KMS-11 (cell line): ENCODE measurements at regions not wholly inside any gene's neighbourhood (a gene's known extent, or its start where the extent isn't known, plus 50 kb on each side); places are given as distances from the start of the nearest gene placed in this dataset.
A peak's percentile ranks its signal among the peaks of the same experiment; 100 is the strongest.

Source experiments
- H2AFZ ChIP-seq: fragments of 200-600 bp; sonication (generic); 2 replicates; pipeline ENCODE4 v1.6.1; 2016; ENCODE audit warnings: antibody characterized with exemption, mixed run types, low read depth
- H3K27ac ChIP-seq: fragments of 200-600 bp; sonication (generic); 2 replicates; pipeline ENCODE4 v1.6.1; 2016; ENCODE audit warnings: mild to moderate bottlenecking, mixed run types
- H3K27me3 ChIP-seq: fragments of 200-600 bp; sonication (generic); 2 replicates; pipeline ENCODE4 v1.6.1; 2017; ENCODE audit warnings: mild to moderate bottlenecking, low read depth, mixed run types, moderate library complexity; ENCODE audit not compliant: insufficient read depth
- H3K36me3 ChIP-seq: fragments of 200-600 bp; sonication (generic); 2 replicates; pipeline ENCODE4 v1.6.1; 2017; ENCODE audit warnings: mild to moderate bottlenecking, mixed run types; ENCODE audit not compliant: insufficient read depth
- H3K4me1 ChIP-seq: fragments of 200-600 bp; sonication (generic); 2 replicates; pipeline ENCODE4 v1.6.1; 2016; ENCODE audit warnings: mild to moderate bottlenecking, low read depth, mixed run types; ENCODE audit not compliant: poor library complexity, severe bottlenecking
- H3K4me2 ChIP-seq: fragments of 200-600 bp; sonication (generic); 2 replicates; pipeline ENCODE4 v1.7.0; 2016; ENCODE audit warnings: mild to moderate bottlenecking, mixed run types
- H3K4me3 ChIP-seq: fragments of 200-600 bp; sonication (generic); IDR thresholded peaks from 2 replicates; pipeline ENCODE4 v1.6.1; 2017; ENCODE audit warnings: low read depth, low read length, mixed read lengths; ENCODE audit not compliant: insufficient read depth
- H3K79me2 ChIP-seq: fragments of 200-600 bp; sonication (generic); 2 replicates; pipeline ENCODE4 v1.6.1; 2016; ENCODE audit warnings: low read depth, mixed run types; ENCODE audit not compliant: insufficient read depth
- H3K9ac ChIP-seq: fragments of 200-600 bp; sonication (generic); 2 replicates; pipeline ENCODE4 v1.6.1; 2016; ENCODE audit warnings: mild to moderate bottlenecking, mixed run types
- H4K20me1 ChIP-seq: fragments of 200-600 bp; sonication (generic); 2 replicates; pipeline ENCODE4 v1.6.1; 2016; ENCODE audit warnings: mild to moderate bottlenecking, mixed run types; ENCODE audit not compliant: insufficient read depth
- TF ChIP-seq, protein P1 (sequence below): fragments of 200-600 bp; sonication (generic); conservative IDR thresholded peaks from 2 replicates; pipeline ENCODE4 v1.6.1; 2017; ENCODE audit warnings: low read depth, mild to moderate bottlenecking, antibody characterized with exemption, low read length, moderate library complexity, mixed read lengths

DNA sequence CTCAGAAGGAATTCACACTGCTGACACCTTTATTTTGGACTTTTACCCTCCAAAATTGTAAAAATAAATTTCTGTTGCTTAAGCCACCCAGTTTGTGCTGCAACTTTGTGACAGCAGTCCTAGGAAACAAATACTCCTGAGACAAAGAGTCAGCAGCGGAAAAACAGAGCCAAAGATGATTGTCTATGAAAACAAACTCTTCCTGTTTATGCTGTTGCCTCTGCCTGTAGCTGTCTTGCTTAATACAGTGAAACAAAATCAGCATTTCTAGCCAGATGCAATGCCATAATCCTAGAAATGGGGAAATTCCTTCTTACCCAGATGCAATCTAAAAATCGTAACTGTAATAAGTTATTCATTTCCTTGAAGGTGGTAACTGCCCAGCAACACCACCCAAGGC lies 387.5 kb upstream of the ATP11B start:
- Histone ChIP-seq H3K27ac (no peak overlapping the region), H3K4me3 (no peak overlapping the region), H3K27me3 (no peaks in the 10 kb centered on the region), H2AFZ (no peak overlapping the region), H3K36me3 (no peaks in the 10 kb centered on the region), H3K79me2 (no peaks in the 10 kb centered on the region), H4K20me1 (no peaks in the 10 kb centered on the region), H3K9ac (no peak overlapping the region), H3K4me1 (peaks cover under 1% of the 10 kb centered on the region), H3K4me2 (no peak overlapping the region)
- TF ChIP-seq, protein P1, sequence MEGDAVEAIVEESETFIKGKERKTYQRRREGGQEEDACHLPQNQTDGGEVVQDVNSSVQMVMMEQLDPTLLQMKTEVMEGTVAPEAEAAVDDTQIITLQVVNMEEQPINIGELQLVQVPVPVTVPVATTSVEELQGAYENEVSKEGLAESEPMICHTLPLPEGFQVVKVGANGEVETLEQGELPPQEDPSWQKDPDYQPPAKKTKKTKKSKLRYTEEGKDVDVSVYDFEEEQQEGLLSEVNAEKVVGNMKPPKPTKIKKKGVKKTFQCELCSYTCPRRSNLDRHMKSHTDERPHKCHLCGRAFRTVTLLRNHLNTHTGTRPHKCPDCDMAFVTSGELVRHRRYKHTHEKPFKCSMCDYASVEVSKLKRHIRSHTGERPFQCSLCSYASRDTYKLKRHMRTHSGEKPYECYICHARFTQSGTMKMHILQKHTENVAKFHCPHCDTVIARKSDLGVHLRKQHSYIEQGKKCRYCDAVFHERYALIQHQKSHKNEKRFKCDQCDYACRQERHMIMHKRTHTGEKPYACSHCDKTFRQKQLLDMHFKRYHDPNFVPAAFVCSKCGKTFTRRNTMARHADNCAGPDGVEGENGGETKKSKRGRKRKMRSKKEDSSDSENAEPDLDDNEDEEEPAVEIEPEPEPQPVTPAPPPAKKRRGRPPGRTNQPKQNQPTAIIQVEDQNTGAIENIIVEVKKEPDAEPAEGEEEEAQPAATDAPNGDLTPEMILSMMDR = no peak

DNA sequence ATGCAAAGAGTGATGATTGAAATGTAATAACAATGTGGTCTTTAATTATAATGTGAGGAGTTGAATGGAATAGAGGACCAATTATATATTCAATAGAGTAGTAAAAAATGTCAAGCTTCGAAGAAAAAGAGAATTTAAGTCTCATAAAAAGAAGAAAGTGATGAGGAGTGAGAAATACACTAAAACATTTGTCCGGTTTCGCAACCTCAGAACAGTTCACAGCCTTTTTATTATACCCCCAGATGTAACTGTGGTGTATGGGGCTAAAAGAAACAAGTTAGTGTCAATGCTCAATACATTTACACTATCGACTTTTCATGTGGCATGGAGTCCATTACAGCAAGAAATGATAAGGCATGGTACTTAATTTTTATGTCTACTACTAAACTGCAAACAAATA lies 386.5 kb upstream of the ATP11B start:
- H3K4me3 ChIP-seq = no peak overlapping the region
- H3K4me2 ChIP-seq = no peak overlapping the region
- no peak overlapping the region for H2AFZ ChIP-seq
- TF ChIP-seq, protein P1 = no peak
- no peaks in the 10 kb centered on the region for H4K20me1 ChIP-seq
- H3K4me1 ChIP-seq = peaks cover 11% of the 10 kb centered on the region
- H3K27me3 ChIP-seq = no peaks in the 10 kb centered on the region
- no peaks in the 10 kb centered on the region for H3K79me2 ChIP-seq
- H3K9ac ChIP-seq = no peak overlapping the region
- H3K36me3 ChIP-seq = no peaks in the 10 kb centered on the region
- H3K27ac ChIP-seq = no peak overlapping the region

DNA sequence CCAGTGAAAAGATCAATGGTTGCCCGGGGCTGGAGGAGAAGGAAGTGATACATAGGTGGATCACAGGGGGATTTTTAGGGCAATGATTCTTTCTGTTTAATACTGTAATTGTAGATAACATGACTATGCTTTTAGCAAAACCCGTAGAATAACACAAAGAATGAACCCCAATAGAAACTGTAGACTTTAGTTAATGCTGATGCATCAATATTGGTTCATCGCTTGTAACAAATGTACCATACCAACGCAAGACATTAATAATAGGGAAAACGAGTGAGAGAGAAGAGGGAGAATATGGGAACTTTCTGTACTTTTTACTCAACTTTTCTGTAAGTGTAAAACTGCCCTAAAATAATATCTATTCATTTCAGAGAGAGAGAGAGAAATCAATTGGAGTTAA lies 383.3 kb upstream of the ATP11B start:
- no peak overlapping the region for H3K9ac ChIP-seq
- H3K4me3 ChIP-seq = no peak overlapping the region
- no peaks in the 10 kb centered on the region for H4K20me1 ChIP-seq
- H3K4me1 ChIP-seq = peaks cover 43% of the 10 kb centered on the region
- H3K36me3 ChIP-seq = no peaks in the 10 kb centered on the region
- H3K27ac ChIP-seq = no peak overlapping the region
- H3K27me3 ChIP-seq = no peaks in the 10 kb centered on the region
- no peak overlapping the region for H3K4me2 ChIP-seq
- TF ChIP-seq, protein P1 = no peak
- no peaks in the 10 kb centered on the region for H3K79me2 ChIP-seq
- H2AFZ ChIP-seq = no peak overlapping the region

DNA sequence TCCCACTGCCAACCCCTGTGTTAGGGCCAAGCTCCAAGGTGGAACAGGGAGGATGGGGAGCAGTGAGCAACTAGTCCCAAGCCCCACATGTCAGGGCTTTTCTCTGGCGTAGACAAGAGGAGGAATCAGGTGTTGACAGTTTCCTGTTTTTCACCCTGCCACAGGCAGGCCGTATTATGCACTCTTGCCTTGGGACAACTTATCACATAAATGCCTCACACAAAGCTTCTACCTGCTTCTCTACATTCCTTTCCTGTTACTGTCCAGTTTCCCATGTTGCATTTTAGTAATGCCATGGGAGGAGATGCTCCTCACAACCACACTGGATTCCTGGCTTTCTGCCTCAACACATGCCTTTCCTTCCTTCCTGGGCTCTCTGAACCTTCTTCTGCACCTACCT lies 381.2 kb upstream of the ATP11B start:
- peak overlapping the region; percentile 85; the same call in 1 of the 2 replicates for H3K4me2 ChIP-seq
- peak overlapping the region; percentile 17; the same call in 1 of the 2 replicates for H2AFZ ChIP-seq
- H3K79me2 ChIP-seq = no peaks in the 10 kb centered on the region
- no peaks in the 10 kb centered on the region for H4K20me1 ChIP-seq
- no peak overlapping the region for H3K9ac ChIP-seq
- no peaks in the 10 kb centered on the region for H3K36me3 ChIP-seq
- H3K4me1 ChIP-seq = peaks cover 53% of the 10 kb centered on the region
- H3K27ac ChIP-seq = peak overlapping the region; percentile 68; the same call in 1 of the 2 replicates
- TF ChIP-seq, protein P1 = no peak
- H3K4me3 ChIP-seq = no peak overlapping the region
- no peaks in the 10 kb centered on the region for H3K27me3 ChIP-seq
